NCI-H1105 treated with DMSO at 0.1 percent for 48 hours (cell line): ENCODE measurements at regions not wholly inside any gene's neighbourhood (a gene's known extent, or its start where the extent isn't known, plus 50 kb on each side); places are given as distances from the start of the nearest gene placed in this dataset.
"Not testable (repeated sequence)": the region's sequence is repeated elsewhere in the genome, so short reads cannot be mapped to it uniquely, and the experiment has no call there.

Experiments
- DNase-seq: peaks from one replicate; lab custom pipeline; 2025; lab: John Stamatoyannopoulos, UW

GRCh38 chr14:105734241-105734640 is 207.9 kb downstream of the TMEM121 start:
- DNase-seq = not testable (repeated sequence)

- not testable (repeated sequence) for DNase-seq
These were observed 209.9 kb downstream of the TMEM121 start for GRCh38 chr14:105736331-105736730.

- no peak for DNase-seq
These were observed 211.3 kb downstream of the TMEM121 start for GRCh38 chr14:105737504-105738246.

GRCh38 chr14:105738638-105739037 is 212.3 kb downstream of the TMEM121 start:
- DNase-seq = no peak

- DNase-seq = no peak
These were observed 213.1 kb downstream of the TMEM121 start for GRCh38 chr14:105739331-105740102.

- DNase-seq = not testable (repeated sequence)
These were observed 213.9 kb downstream of the TMEM121 start for GRCh38 chr14:105740272-105740671.

GRCh38 chr14:105740961-105741360 is 214.6 kb downstream of the TMEM121 start:
- not testable (repeated sequence) for DNase-seq

- DNase-seq = not testable (repeated sequence)
These were observed 215.5 kb downstream of the TMEM121 start for GRCh38 chr14:105741707-105742530.

GRCh38 chr14:105742531-105742848 is 216.1 kb downstream of the TMEM121 start:
- DNase-seq = no peak

- not testable (repeated sequence) for DNase-seq
These were observed 216.7 kb downstream of the TMEM121 start for GRCh38 chr14:105742904-105743701.

- DNase-seq = not testable (repeated sequence)
These were observed 217.9 kb downstream of the TMEM121 start for GRCh38 chr14:105744213-105744787.

GRCh38 chr14:105745433-105746123 is 219.2 kb downstream of the TMEM121 start:
- DNase-seq = no peak

GRCh38 chr14:105746124-105746514 is 219.7 kb downstream of the TMEM121 start:
- DNase-seq = no peak

GRCh38 chr14:105746800-105747502 is 220.6 kb downstream of the TMEM121 start:
- DNase-seq = not testable (repeated sequence)

GRCh38 chr14:105747503-105748203 is 221.3 kb downstream of the TMEM121 start:
- DNase-seq = not testable (repeated sequence)

- DNase-seq = no peak
These were observed 221.8 kb downstream of the TMEM121 start for GRCh38 chr14:105748204-105748578.

GRCh38 chr14:105748710-105749109 is 222.3 kb downstream of the TMEM121 start:
- not testable (repeated sequence) for DNase-seq

- not testable (repeated sequence) for DNase-seq
These were observed 223.6 kb downstream of the TMEM121 start for GRCh38 chr14:105749870-105750541.

- DNase-seq = not testable (repeated sequence)
These were observed 224.9 kb downstream of the TMEM121 start for GRCh38 chr14:105751291-105751751.
